Mesenchymal stem cell (in vitro differentiated cells and primary cell): ENCODE measurements at regions not wholly inside any gene's neighbourhood (a gene's known extent, or its start where the extent isn't known, plus 50 kb on each side); places are given as distances from the start of the nearest gene placed in this dataset.

Source experiments
- DNase-seq: peaks from one replicate; pipeline ENCODE4 v3.0.0-alpha.2; 2013
- H2AFZ ChIP-seq: one replicate; pipeline ENCODE4 v1.6.1; 2013; ENCODE audit warnings: low read depth, mild to moderate bottlenecking, control low read depth, inconsistent platforms, low read length, moderate library complexity
- H2AK5ac ChIP-seq: 2 replicates; pipeline ENCODE4 v1.6.1; 2013; ENCODE audit warnings: low read length, moderate library complexity, mild to moderate bottlenecking, inconsistent platforms; ENCODE audit not compliant: severe bottlenecking
- H2BK120ac ChIP-seq: one replicate; pipeline ENCODE4 v1.6.1; 2013; ENCODE audit warnings: low read depth, mild to moderate bottlenecking, inconsistent platforms, low read length, moderate library complexity
- H2BK12ac ChIP-seq, 2 experiments: one replicate each; pipeline ENCODE4 v1.6.1; 2013; ENCODE audit warnings: inconsistent platforms in 2 of 2, low read length in 2 of 2, mild to moderate bottlenecking in 2 of 2, moderate library complexity in 2 of 2, control low read depth in 1 of 2
- H2BK15ac ChIP-seq: one replicate; pipeline ENCODE4 v1.6.1; 2013; ENCODE audit warnings: mild to moderate bottlenecking, low read depth, inconsistent platforms; ENCODE audit not compliant: poor library complexity, severe bottlenecking
- H2BK5ac ChIP-seq: 2 replicates; pipeline ENCODE4 v1.6.1; 2013; ENCODE audit warnings: low read depth, mild to moderate bottlenecking, low read length, control low read depth, inconsistent platforms; ENCODE audit not compliant: poor library complexity, severe bottlenecking
- H3K14ac ChIP-seq, 2 experiments: one replicate each; pipeline ENCODE4 v1.6.1; 2013; ENCODE audit warnings: inconsistent platforms in 2 of 2, low read length in 2 of 2, control low read depth in 1 of 2, mild to moderate bottlenecking in 1 of 2, moderate library complexity in 1 of 2
- H3K18ac ChIP-seq, 2 experiments: one replicate each; pipeline ENCODE4 v1.6.1; 2013; ENCODE audit warnings: inconsistent platforms in 2 of 2, low read length in 2 of 2, control low read depth in 1 of 2, low read depth in 1 of 2, mild to moderate bottlenecking in 1 of 2
- H3K23ac ChIP-seq, 2 experiments: one replicate each; pipeline ENCODE4 v1.6.1; 2013; ENCODE audit warnings: inconsistent platforms in 2 of 2, low read length in 2 of 2, mild to moderate bottlenecking in 2 of 2, moderate library complexity in 2 of 2, control low read depth in 1 of 2
- H3K27ac ChIP-seq: 2 replicates; pipeline ENCODE4 v1.5.1; 2013; ENCODE audit warnings: mild to moderate bottlenecking, moderate library complexity, low read length, control low read depth, inconsistent platforms; ENCODE audit not compliant: poor library complexity, severe bottlenecking
- H3K27me3 ChIP-seq, 2 experiments: 2 replicates each; pipeline versions ENCODE4 v1.6.1 to v1.7.0; 2013; ENCODE audit warnings: low read length in 2 of 2, mild to moderate bottlenecking in 2 of 2, moderate library complexity in 2 of 2, control low read depth in 1 of 2, inconsistent platforms in 1 of 2; ENCODE audit not compliant: control insufficient read depth in 1 of 2, insufficient read depth in 1 of 2
- H3K36me3 ChIP-seq, 2 experiments: 2 replicates each; pipeline versions ENCODE4 v1.6.1 to v1.7.0; 2013; ENCODE audit warnings: low read length in 2 of 2, control low read depth in 1 of 2, inconsistent platforms in 1 of 2, low read depth in 1 of 2, mild to moderate bottlenecking in 1 of 2; ENCODE audit not compliant: insufficient read depth in 2 of 2, control insufficient read depth in 1 of 2
- H3K4ac ChIP-seq, 2 experiments: one replicate each; pipeline ENCODE4 v1.6.1; 2013; ENCODE audit warnings: inconsistent platforms in 2 of 2, low read length in 2 of 2, mild to moderate bottlenecking in 2 of 2, moderate library complexity in 2 of 2, control low read depth in 1 of 2, low read depth in 1 of 2
- H3K4me1 ChIP-seq: 2 replicates; pipeline ENCODE4 v1.6.1; 2013; ENCODE audit warnings: low read depth, low read length, control low read depth; ENCODE audit not compliant: control insufficient read depth, insufficient read depth
- H3K4me2 ChIP-seq: 2 replicates; pipeline ENCODE4 v1.6.1; 2013; ENCODE audit warnings: low read length, mild to moderate bottlenecking, inconsistent platforms; ENCODE audit not compliant: poor library complexity, severe bottlenecking
- H3K4me3 ChIP-seq, 2 experiments: 2 replicates each; pipeline versions ENCODE4 v1.5.1 to v1.7.0; 2013; ENCODE audit warnings: low read length in 2 of 2, mild to moderate bottlenecking in 2 of 2, control low read depth in 1 of 2, low read depth in 1 of 2; ENCODE audit not compliant: insufficient read depth in 1 of 2
- H3K79me1 ChIP-seq: replicated peaks from 2 replicates; pipeline ENCODE4 v1.6.1; 2013; ENCODE audit warnings: mild to moderate bottlenecking, control low read depth, low read length, inconsistent platforms; ENCODE audit not compliant: poor library complexity, severe bottlenecking
- H3K9ac ChIP-seq: 2 replicates; pipeline ENCODE4 v1.7.0; 2013; ENCODE audit warnings: mild to moderate bottlenecking, low read length, moderate library complexity
- H3K9me3 ChIP-seq: 2 replicates; pipeline ENCODE4 v1.7.0; 2013; ENCODE audit warnings: mild to moderate bottlenecking, low read length; ENCODE audit not compliant: control insufficient read depth
- H4K8ac ChIP-seq: one replicate; pipeline ENCODE4 v1.6.1; 2013; ENCODE audit warnings: inconsistent platforms, mild to moderate bottlenecking, low read length, moderate library complexity
- H4K91ac ChIP-seq: one replicate; pipeline ENCODE4 v1.6.1; 2013; ENCODE audit warnings: mild to moderate bottlenecking, low read length, inconsistent platforms
- WGBS: methylation state at CpG from one replicate; pipeline ENCODE4 v1.1.7; 2013; ENCODE audit warnings: mixed read lengths; 5-methylcytosine and 5-hydroxymethylcytosine counted together

DNA sequence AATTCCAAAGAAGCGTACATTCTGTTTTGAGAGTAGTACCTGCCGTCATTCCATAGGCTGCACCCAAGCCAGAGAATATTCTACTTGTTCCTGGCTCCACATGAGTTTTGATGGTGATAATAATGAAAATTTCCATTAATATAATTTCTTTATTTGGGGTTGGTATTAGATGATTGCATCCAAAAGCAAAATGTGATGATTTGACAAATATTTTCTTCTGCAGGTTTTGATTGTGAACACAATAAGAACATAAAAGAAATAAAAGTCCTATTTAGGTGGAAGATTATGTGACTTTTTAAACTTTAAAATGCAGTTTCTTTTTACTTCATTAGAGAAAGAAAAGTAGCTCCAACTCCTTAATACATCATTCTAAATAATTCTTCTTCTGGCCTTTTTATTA is 284.8 kb upstream of the FMN2 start:
- Histone ChIP-seq H3K23ac (no peak overlapping the region), H3K9ac (no peak overlapping the region), H2BK5ac (no peak overlapping the region), H3K4me1 (no peaks in the 10 kb centered on the region), H2BK12ac (no peak overlapping the region), H2BK120ac (no peak overlapping the region), H4K91ac (no peak overlapping the region), H3K79me1 (no peaks in the 10 kb centered on the region), H3K14ac (no peak overlapping the region), H3K36me3 (no peaks in the 10 kb centered on the region), H3K4me2 (no peak overlapping the region), H3K18ac (no peak overlapping the region), H3K27ac (no peak overlapping the region), H2BK15ac (no peak overlapping the region), H2AFZ (no peak overlapping the region), H3K4ac (no peak overlapping the region), H3K9me3 (no peaks in the 10 kb centered on the region), H2AK5ac (no peak overlapping the region), H3K4me3 (no peak overlapping the region), H4K8ac (no peak overlapping the region), H3K27me3 (peaks cover 4 to 18% of the 10 kb centered on the region in 2 experiments)
- 100% methylated on average over 2 of the region's 2 CpGs for WGBS
- no peak for DNase-seq

DNA sequence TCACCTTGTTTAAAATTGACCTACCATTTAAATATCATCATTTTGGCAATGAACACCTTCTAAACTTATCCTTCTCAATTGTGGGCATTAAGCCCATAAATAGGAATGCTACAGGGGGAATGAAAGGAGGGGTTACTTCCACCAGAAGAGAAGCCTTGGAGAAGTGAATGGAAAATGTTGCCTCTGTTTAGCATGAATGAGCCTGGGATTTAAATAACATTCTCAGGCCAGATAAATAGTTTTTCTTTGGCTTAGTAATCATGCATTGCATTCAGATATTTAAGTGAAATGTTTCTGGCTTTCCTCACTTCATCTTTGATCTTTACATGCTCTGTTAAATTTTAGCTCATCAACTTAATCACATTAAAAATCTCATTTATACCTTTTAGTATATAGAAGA is 284.3 kb upstream of the FMN2 start:
- Histone ChIP-seq H3K36me3 (no peaks in the 10 kb centered on the region), H2AK5ac (no peak overlapping the region), H3K14ac (no peak overlapping the region), H3K27me3 (peaks cover 4 to 14% of the 10 kb centered on the region in 2 experiments), H3K9me3 (no peaks in the 10 kb centered on the region), H3K23ac (no peak overlapping the region), H3K4me2 (no peak overlapping the region), H4K8ac (no peak overlapping the region), H2BK12ac (no peak overlapping the region), H3K4me1 (no peaks in the 10 kb centered on the region), H3K4ac (no peak overlapping the region), H2BK120ac (no peak overlapping the region), H3K18ac (no peak overlapping the region), H3K4me3 (no peak overlapping the region), H2AFZ (no peak overlapping the region), H3K27ac (no peak overlapping the region), H2BK15ac (no peak overlapping the region), H4K91ac (no peak overlapping the region), H2BK5ac (no peak overlapping the region), H3K9ac (no peak overlapping the region), H3K79me1 (no peaks in the 10 kb centered on the region)
- DNase-seq = no peak

- peak; percentile 5 for DNase-seq
Measured at GRCh38 chr1:239810061-239810481, 281.6 kb upstream of the FMN2 start.

DNA sequence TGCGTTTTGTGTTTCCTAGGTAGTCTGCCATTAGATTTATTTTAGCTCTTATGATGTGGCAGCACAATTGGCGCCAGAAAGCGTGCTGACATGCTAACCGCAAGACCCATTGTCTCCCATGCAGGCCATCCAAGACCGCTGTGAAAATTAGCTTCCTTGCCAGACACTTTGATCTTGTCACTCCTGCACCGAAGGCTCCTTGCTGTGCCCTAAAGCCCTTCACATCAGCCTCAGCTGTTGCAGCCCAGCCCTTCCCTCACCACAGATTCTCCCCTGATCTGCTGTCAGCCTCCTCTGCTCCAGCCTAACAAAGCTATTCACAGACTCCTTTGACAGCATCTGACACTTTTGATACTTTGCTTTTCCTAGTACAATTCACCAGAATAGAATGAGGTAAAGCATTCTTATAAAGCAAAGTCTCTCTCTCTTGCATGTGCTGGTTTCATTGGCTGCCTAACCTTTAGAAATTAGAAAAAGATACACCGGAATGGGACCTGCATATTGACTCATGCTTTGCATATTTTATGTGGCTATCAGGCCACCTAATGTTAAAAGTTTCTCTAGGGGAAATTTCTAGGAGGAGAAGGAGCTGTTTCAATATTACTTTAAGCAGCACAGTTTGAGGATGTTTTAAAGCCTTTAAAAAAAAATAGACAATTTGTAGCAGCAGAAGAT is 280.3 kb upstream of the FMN2 start:
- WGBS = 35% methylated on average over 7 of the region's 7 CpGs
- no peak overlapping the region for H3K23ac ChIP-seq
- no peaks in the 10 kb centered on the region for H3K27me3 ChIP-seq
- no peak overlapping the region for H3K27ac ChIP-seq
- no peak overlapping the region for H2AFZ ChIP-seq
- no peak overlapping the region for H3K4ac ChIP-seq
- H3K79me1 ChIP-seq = no peaks in the 10 kb centered on the region
- no peak overlapping the region for H3K4me3 ChIP-seq
- no peak overlapping the region for H2BK12ac ChIP-seq
- no peak overlapping the region for H4K8ac ChIP-seq
- no peaks in the 10 kb centered on the region for H3K9me3 ChIP-seq
- H3K4me2 ChIP-seq = no peak overlapping the region
- H4K91ac ChIP-seq = no peak overlapping the region
- no peak overlapping the region for H3K18ac ChIP-seq
- no peak overlapping the region for H2BK15ac ChIP-seq
- no peaks in the 10 kb centered on the region for H3K36me3 ChIP-seq
- no peak for DNase-seq
- H2BK120ac ChIP-seq = no peak overlapping the region
- H3K14ac ChIP-seq = no peak overlapping the region
- H2BK5ac ChIP-seq = no peak overlapping the region
- no peak overlapping the region for H3K9ac ChIP-seq
- peaks cover 4% of the 10 kb centered on the region for H3K4me1 ChIP-seq
- no peak overlapping the region for H2AK5ac ChIP-seq

More at GRCh38 chr1:239810061-239810481, 281.6 kb upstream of the FMN2 start:
- Histone ChIP-seq H3K4me2 (no peak overlapping the region), H4K8ac (no peak overlapping the region), H3K14ac (no peak overlapping the region), H2AK5ac (no peak overlapping the region), H2BK15ac (no peak overlapping the region), H3K27ac (no peak overlapping the region), H2AFZ (no peak overlapping the region), H2BK120ac (no peak overlapping the region), H3K18ac (no peak overlapping the region), H3K4me1 (peaks cover 3% of the 10 kb centered on the region), H3K23ac (no peak overlapping the region), H4K91ac (no peak overlapping the region), H3K79me1 (no peaks in the 10 kb centered on the region), H3K4ac (no peak overlapping the region), H3K9me3 (no peaks in the 10 kb centered on the region), H3K27me3 (no peaks in the 10 kb centered on the region), H2BK5ac (no peak overlapping the region), H3K4me3 (no peak overlapping the region), H2BK12ac (no peak overlapping the region), H3K36me3 (no peaks in the 10 kb centered on the region), H3K9ac (no peak overlapping the region)
- 21% methylated on average over 8 of the region's 8 CpGs for WGBS
